DOHH2 (cell line): ENCODE measurements at regions not wholly inside any gene's neighbourhood (a gene's known extent, or its start where the extent isn't known, plus 50 kb on each side); places are given as distances from the start of the nearest gene placed in this dataset.

Source experiments
- CTCF ChIP-seq: fragments of 200-600 bp; sonication (generic); IDR thresholded peaks from one replicate; pipeline ENCODE4 v1.5.1; 2014; ENCODE audit warnings: antibody characterized with exemption, mild to moderate bottlenecking, low read depth, low read length; ENCODE audit not compliant: poor library complexity, severe bottlenecking
- EZH2phosphoT487 ChIP-seq: fragments of 200-600 bp; sonication (generic); IDR thresholded peaks from 2 replicates; pipeline ENCODE4 v1.6.1; 2017; ENCODE audit warnings: borderline replicate concordance, mild to moderate bottlenecking, antibody characterized with exemption, low read length, moderate library complexity, mixed read lengths

GRCh38 chr16:11446566-11447119 is 101.4 kb downstream of the RMI2 start:
- TF ChIP-seq EZH2phosphoT487: no peak
- no peak for TF ChIP-seq CTCF
